GM12873 (cell line): ENCODE measurements at regions not wholly inside any gene's neighbourhood (a gene's known extent, or its start where the extent isn't known, plus 50 kb on each side); places are given as distances from the start of the nearest gene placed in this dataset.

Experiments
- TF ChIP-seq, protein P1 (sequence below): IDR thresholded peaks from 2 replicates; pipeline ENCODE4 v1.5.1; 2012; ENCODE audit warnings: low read depth, mild to moderate bottlenecking, moderate library complexity, low read length, control low read depth; ENCODE audit not compliant: insufficient read depth; ENCODE audit errors: missing control alignments

DNA sequence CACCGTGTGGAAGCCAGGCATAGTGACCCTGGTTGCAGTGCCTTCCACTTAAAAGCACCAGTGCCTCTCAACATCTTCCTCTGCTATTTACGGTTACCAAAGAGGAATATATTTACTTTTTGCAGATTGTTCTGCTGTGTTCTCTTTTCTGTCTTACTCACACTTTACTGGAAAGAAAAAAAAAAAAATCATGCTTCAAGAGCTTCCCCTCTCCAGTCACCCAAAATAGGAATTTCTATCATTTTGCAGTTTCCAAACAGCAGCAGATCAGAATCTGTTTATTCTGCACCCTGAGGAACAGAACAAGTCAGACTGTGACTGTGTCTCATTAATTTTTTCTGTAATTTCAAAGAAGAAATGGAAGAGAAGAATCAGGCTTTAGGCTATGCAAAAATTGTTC lies 96.1 kb downstream of the KCNJ2 start:
- TF ChIP-seq, protein P1, sequence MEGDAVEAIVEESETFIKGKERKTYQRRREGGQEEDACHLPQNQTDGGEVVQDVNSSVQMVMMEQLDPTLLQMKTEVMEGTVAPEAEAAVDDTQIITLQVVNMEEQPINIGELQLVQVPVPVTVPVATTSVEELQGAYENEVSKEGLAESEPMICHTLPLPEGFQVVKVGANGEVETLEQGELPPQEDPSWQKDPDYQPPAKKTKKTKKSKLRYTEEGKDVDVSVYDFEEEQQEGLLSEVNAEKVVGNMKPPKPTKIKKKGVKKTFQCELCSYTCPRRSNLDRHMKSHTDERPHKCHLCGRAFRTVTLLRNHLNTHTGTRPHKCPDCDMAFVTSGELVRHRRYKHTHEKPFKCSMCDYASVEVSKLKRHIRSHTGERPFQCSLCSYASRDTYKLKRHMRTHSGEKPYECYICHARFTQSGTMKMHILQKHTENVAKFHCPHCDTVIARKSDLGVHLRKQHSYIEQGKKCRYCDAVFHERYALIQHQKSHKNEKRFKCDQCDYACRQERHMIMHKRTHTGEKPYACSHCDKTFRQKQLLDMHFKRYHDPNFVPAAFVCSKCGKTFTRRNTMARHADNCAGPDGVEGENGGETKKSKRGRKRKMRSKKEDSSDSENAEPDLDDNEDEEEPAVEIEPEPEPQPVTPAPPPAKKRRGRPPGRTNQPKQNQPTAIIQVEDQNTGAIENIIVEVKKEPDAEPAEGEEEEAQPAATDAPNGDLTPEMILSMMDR, result no peak

DNA sequence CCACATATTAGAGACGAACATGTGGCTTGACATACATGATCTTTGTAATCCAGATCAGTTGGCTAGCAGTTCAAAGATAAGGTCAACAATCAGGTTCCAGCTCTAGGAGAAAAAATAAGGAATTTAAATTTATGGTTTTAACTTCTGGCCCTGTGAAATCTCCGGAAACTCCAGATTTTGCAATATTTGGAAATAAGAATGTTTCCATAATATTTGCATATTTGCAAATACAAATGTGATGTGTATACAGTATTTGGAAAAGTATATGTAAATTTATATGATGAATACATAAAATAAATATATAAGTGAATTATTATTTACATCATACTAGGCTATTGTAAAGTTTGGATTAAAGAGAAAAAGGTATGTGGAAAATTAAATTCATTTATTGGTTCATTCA lies 97.1 kb downstream of the KCNJ2 start:
- TF ChIP-seq, protein P1, result no peak

DNA sequence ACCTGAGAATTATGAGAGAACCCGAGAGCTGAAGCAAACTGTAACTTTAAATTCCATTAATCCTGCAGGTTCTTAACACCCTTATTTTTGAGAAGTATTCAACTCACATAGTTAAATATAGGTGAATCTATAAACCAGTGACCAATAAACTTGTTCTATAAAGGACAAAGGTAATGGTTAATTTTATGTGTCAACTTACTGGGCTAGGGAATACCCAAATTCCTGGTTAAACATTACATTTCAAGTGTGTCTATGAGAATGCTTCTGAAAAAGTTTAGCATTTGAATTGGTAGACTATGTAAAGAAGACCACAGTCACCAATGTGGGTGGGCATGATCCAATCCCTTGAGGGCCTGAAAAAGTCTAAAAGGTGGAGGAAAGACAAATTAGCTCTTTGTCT lies 99.1 kb downstream of the KCNJ2 start:
- TF ChIP-seq, protein P1, result no peak

DNA sequence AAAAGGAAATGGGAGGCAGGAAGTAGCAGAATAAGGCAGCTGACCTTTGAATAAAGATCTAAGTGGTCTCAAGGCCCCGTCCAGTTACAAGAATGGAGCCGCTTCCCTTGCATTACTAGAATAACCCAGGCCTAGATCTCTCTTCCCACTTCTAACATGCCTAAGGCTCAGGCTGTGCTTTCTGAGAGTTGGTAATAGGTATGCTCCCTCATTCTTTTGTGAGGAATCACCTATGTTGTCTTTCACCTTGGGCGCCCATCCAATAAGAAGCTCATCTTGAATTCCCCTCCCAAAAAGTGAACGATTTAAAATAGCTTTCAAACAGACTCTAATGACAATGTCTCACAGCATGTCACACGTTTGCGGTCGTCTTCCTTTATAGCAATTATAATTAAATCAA lies 101.2 kb downstream of the KCNJ2 start:
- TF ChIP-seq, protein P1, result no peak

DNA sequence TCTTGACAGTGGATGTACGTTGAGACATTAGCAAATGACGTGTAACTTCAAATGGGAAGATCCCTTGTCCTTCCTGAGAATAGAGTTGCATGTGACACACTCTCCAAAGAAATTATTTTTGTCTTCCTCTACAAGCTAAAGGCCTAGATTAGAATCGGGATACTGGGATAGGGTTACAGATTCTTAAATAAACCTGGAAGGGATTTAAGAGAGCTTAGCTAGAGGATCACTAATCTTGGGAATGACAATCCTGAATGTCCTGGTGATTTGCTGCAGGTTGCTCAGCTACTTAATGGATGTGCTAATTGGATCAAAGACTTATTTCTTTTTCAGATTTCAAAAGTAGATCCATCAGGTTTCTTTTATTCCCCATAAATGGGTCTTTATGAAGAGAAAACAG lies 101.9 kb downstream of the KCNJ2 start:
- TF ChIP-seq, protein P1, result no peak

DNA sequence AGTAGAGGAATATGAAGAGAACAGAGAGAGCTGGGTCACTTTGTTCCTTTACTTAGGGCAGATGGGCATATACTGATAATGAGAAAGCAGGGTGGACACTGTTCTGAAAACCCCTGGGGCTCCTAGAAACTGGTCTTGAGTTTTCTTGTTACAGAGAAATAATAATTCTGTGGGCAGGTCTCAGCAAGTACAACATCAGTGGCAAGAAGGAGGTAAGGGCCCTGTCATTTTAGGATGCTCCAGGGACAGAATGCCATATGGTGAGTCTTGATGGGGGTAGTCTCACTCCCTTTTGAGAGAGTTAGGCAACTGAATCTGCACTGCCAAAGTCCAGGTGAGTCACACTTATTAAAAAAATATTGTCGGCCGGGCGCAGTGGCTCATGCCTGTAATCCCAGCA lies 102.3 kb downstream of the KCNJ2 start:
- TF ChIP-seq, protein P1, result no peak

DNA sequence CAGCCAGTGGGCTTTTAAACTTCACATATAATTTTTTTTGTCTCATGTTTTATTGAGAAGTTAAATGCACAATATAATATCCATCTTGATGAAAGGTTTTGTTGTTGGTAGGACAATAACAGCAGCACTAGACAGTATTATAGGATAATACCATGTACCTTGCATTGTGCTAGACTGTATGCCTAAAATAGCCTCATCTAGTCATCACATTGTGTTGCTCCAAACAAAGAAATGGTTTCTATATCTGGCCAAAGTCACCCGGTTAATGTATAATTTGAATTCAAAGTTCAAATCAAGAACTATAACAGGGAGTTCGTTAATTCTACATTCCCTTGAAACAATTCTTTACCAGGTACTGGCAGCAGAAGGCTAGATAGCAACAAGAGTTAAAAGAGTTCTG lies 104.9 kb downstream of the KCNJ2 start:
- TF ChIP-seq, protein P1, result no peak
